GM12864 (cell line): ENCODE measurements at regions not wholly inside any gene's neighbourhood (a gene's known extent, or its start where the extent isn't known, plus 50 kb on each side); places are given as distances from the start of the nearest gene placed in this dataset.

ENCODE experiments used
- DNase-seq: peaks from one replicate; pipeline ENCODE4 v3.0.0-alpha.2; 2011; ENCODE audit warnings: low read depth
- H3K4me3 ChIP-seq: 2 replicates; pipeline ENCODE4 v1.5.1; 2011; ENCODE audit warnings: mild to moderate bottlenecking, low read depth, low read length, control low read depth
- CTCF ChIP-seq: IDR thresholded peaks from 2 replicates; pipeline ENCODE4 v1.5.1; 2011; ENCODE audit warnings: low read depth, mild to moderate bottlenecking, moderate library complexity, low read length, control low read depth, inconsistent platforms; ENCODE audit errors: missing control alignments

- no peak for TF ChIP-seq CTCF
- DNase-seq = no peak
Observed at GRCh38 chr4:177673985-177674489, 231.8 kb upstream of the AGA start.

GRCh38 chr4:177680308-177680707 is 238.1 kb upstream of the AGA start:
- TF ChIP-seq CTCF = no peak
- no peak for DNase-seq
- no peak overlapping the region for H3K4me3 ChIP-seq

More at GRCh38 chr4:177673985-177674489, 231.8 kb upstream of the AGA start:
- H3K4me3 ChIP-seq = no peak overlapping the region

GRCh38 chr4:177681902-177682301 is 239.7 kb upstream of the AGA start:
- DNase-seq = no peak
- H3K4me3 ChIP-seq = no peak overlapping the region
- no peak for TF ChIP-seq CTCF

- no peak for TF ChIP-seq CTCF
- no peak overlapping the region for H3K4me3 ChIP-seq
- no peak for DNase-seq
Observed at GRCh38 chr4:177687117-177687516, 244.9 kb upstream of the AGA start.

- no peak for DNase-seq
- TF ChIP-seq CTCF = no peak
- H3K4me3 ChIP-seq = no peak overlapping the region
Observed at GRCh38 chr4:177692907-177693306, 250.7 kb upstream of the AGA start.

- DNase-seq = no peak
- no peak overlapping the region for H3K4me3 ChIP-seq
- TF ChIP-seq CTCF = no peak
Observed at GRCh38 chr4:177696438-177696966, 254.3 kb upstream of the AGA start.
